GM18909 (cell line): ENCODE measurements at regions not wholly inside any gene's neighbourhood (a gene's known extent, or its start where the extent isn't known, plus 50 kb on each side); places are given as distances from the start of the nearest gene placed in this dataset.
"Not testable (repeated sequence)": the region's sequence is repeated elsewhere in the genome, so short reads cannot be mapped to it uniquely, and the experiment has no call there.

Source experiments
- ATAC-seq: cut with Tn5 transposase; IDR thresholded peaks from one replicate; pipeline ENCODE4 v1.9.1; 2021; ENCODE audit warnings: mild to moderate bottlenecking; ENCODE audit not compliant: unreplicated experiment, poor library complexity

GRCh38 chr12:46884362-46884761, 58.6 kb upstream of the SLC38A4 start:
- no peak for ATAC-seq

- ATAC-seq, result no peak
Observed at GRCh38 chr12:46886541-46887041, 60.8 kb upstream of the SLC38A4 start.

- no peak for ATAC-seq
Observed at GRCh38 chr12:46887870-46888269, 62.1 kb upstream of the SLC38A4 start.

GRCh38 chr12:46888568-46888967, 62.8 kb upstream of the SLC38A4 start:
- ATAC-seq, result no peak

- ATAC-seq, result no peak
Observed at GRCh38 chr12:46891306-46891705, 65.5 kb upstream of the SLC38A4 start.

- no peak for ATAC-seq
Observed at GRCh38 chr12:46892034-46892705, 66.4 kb upstream of the SLC38A4 start.

GRCh38 chr12:46892887-46893286, 67.1 kb upstream of the SLC38A4 start:
- no peak for ATAC-seq

- no peak for ATAC-seq
Observed at GRCh38 chr12:46893434-46893833, 67.6 kb upstream of the SLC38A4 start.

- no peak for ATAC-seq
Observed at GRCh38 chr12:46895726-46896125, 69.9 kb upstream of the SLC38A4 start.

- ATAC-seq, result no peak
Observed at GRCh38 chr12:46896680-46897079, 70.9 kb upstream of the SLC38A4 start.

GRCh38 chr12:46898152-46898931, 72.5 kb upstream of the SLC38A4 start:
- ATAC-seq, result no peak

- no peak for ATAC-seq
Observed at GRCh38 chr12:46898989-46899388, 73.2 kb upstream of the SLC38A4 start.

- no peak for ATAC-seq
Observed at GRCh38 chr12:46900734-46901463, 75.1 kb upstream of the SLC38A4 start.

- no peak for ATAC-seq
Observed at GRCh38 chr12:46901464-46902205, 75.8 kb upstream of the SLC38A4 start.

GRCh38 chr12:46903058-46903457, 77.3 kb upstream of the SLC38A4 start:
- no peak for ATAC-seq

- no peak for ATAC-seq
Observed at GRCh38 chr12:46904406-46905238, 78.8 kb upstream of the SLC38A4 start.

- ATAC-seq, result not testable (repeated sequence)
Observed at GRCh38 chr12:46905239-46905627, 79.4 kb upstream of the SLC38A4 start.

- ATAC-seq, result no peak
Observed at GRCh38 chr12:46907791-46908190, 82.0 kb upstream of the SLC38A4 start.

- ATAC-seq, result no peak
Observed at GRCh38 chr12:46908236-46908935, 82.6 kb upstream of the SLC38A4 start.
